H1 (cell line): ENCODE measurements at regions not wholly inside any gene's neighbourhood (a gene's known extent, or its start where the extent isn't known, plus 50 kb on each side); places are given as distances from the start of the nearest gene placed in this dataset.

Source experiments
- CTCF ChIA-PET: fragments of 300-600 bp; sonication (Branson Sonifier 250); formaldehyde crosslinking; loops from one replicate; lab custom pipeline; 2021; ENCODE audit not compliant: partially characterized antibody; lab: Charles Lee
- POLR2A ChIA-PET: fragments of 300-600 bp; sonication (Branson Sonifier 250); formaldehyde crosslinking; loops from one replicate; lab custom pipeline; 2021; ENCODE audit warnings: inconsistent platforms; ENCODE audit not compliant: partially characterized antibody; lab: Charles Lee
- DNase-seq, 2 experiments: peaks; one replicate each; pipeline versions ENCODE4 v3.0.0 to v3.0.0-alpha.2; 2010 to 2022; ENCODE audit warnings: low spot score in 2 of 2, low read depth in 1 of 2, mixed read lengths in 1 of 2
- FAIRE-seq: peaks from 2 replicates; lab custom pipeline; 2011; peaks lifted over from hg19 to GRCh38; lab: Jason Lieb, UNC
- H2AFZ ChIP-seq: 2 replicates; pipeline ENCODE4 v1.8.1; 2012; ENCODE audit warnings: low read length, inconsistent platforms
- H2AK5ac ChIP-seq: 2 replicates; pipeline ENCODE4 v1.6.1; 2013; ENCODE audit warnings: low read depth, low read length
- H2BK120ac ChIP-seq: replicated peaks from 2 replicates; pipeline ENCODE3; 2013; ENCODE audit warnings: low read depth, low read length, inconsistent platforms
- H2BK12ac ChIP-seq: 2 replicates; pipeline ENCODE4 v1.6.1; 2013; ENCODE audit warnings: low read depth, low read length
- H2BK15ac ChIP-seq: 2 replicates; pipeline ENCODE4 v1.6.1; 2013; ENCODE audit warnings: low read length
- H2BK20ac ChIP-seq: 2 replicates; pipeline ENCODE4 v1.6.1; 2013; ENCODE audit warnings: low read length
- H2BK5ac ChIP-seq: 2 replicates; pipeline ENCODE4 v1.6.1; 2013; ENCODE audit warnings: low read depth, low read length
- H3K14ac ChIP-seq: 2 replicates; pipeline ENCODE4 v1.6.1; 2013; ENCODE audit warnings: inconsistent platforms; ENCODE audit not compliant: insufficient read length
- H3K18ac ChIP-seq: 2 replicates; pipeline ENCODE4 v1.6.1; 2013; ENCODE audit warnings: low read length; ENCODE audit errors: extremely low read depth
- H3K23ac ChIP-seq: 2 replicates; pipeline ENCODE4 v1.6.1; 2013; ENCODE audit warnings: inconsistent platforms; ENCODE audit not compliant: insufficient read length
- H3K23me2 ChIP-seq: 2 replicates; pipeline ENCODE4 v1.6.1; 2013; ENCODE audit warnings: low read depth, low read length
- H3K27ac ChIP-seq: 2 replicates; pipeline ENCODE4 v1.6.1; 2011; ENCODE audit warnings: low read depth, low read length, inconsistent platforms
- H3K27me3 ChIP-seq, 4 experiments: replicated peaks in 1 of 4; 1 replicate in 1 of 4; 2 replicates in 3 of 4; pipeline versions ENCODE4 v1.6.1 to v1.8.1; 2011 to 2013; ENCODE audit warnings: low read length in 3 of 4, mild to moderate bottlenecking in 3 of 4, inconsistent platforms in 2 of 4, mixed read lengths in 2 of 4, moderate library complexity in 1 of 4; ENCODE audit not compliant: control insufficient read depth in 3 of 4, insufficient read depth in 3 of 4; ENCODE audit errors: extremely low read depth in 1 of 4
- H3K36me3 ChIP-seq, 4 experiments: 2 replicates each; pipeline versions ENCODE4 v1.6.1 to v1.8.1; 2011 to 2013; ENCODE audit warnings: mild to moderate bottlenecking in 4 of 4, low read length in 3 of 4, moderate library complexity in 2 of 4, control low read depth in 1 of 4, inconsistent platforms in 1 of 4; ENCODE audit not compliant: insufficient read depth in 4 of 4, control insufficient read depth in 2 of 4
- H3K4ac ChIP-seq: replicated peaks from 2 replicates; pipeline ENCODE3; 2013; ENCODE audit warnings: low read length, low read depth, mixed read lengths, inconsistent platforms; ENCODE audit not compliant: insufficient read length
- H3K4me1 ChIP-seq, 4 experiments: replicated peaks in 1 of 4; 1 replicate in 1 of 4; 2 replicates in 3 of 4; pipeline versions ENCODE4 v1.6.1 to v1.8.1; 2011 to 2013; ENCODE audit warnings: low read length in 3 of 4, inconsistent platforms in 2 of 4, mixed read lengths in 1 of 4; ENCODE audit not compliant: insufficient read depth in 4 of 4, control insufficient read depth in 3 of 4
- H3K4me2 ChIP-seq, 2 experiments: 2 replicates each; pipeline versions ENCODE4 v1.6.1 to v1.8.1; 2011 to 2013; ENCODE audit warnings: low read depth in 2 of 2, low read length in 2 of 2, control low read depth in 1 of 2, inconsistent platforms in 1 of 2, mild to moderate bottlenecking in 1 of 2; ENCODE audit not compliant: insufficient read depth in 1 of 2
- H3K4me3 ChIP-seq, 4 experiments: fragments of 200-600, 300-600 bp in 1 of 4; sonication (generic), shearing (Covaris generic), sonication (Bioruptor Twin) in 1 of 4; 2 replicates each; pipeline versions ENCODE4 v1.5.1 to v1.8.1; 2011 to 2016; ENCODE audit warnings: low read length in 4 of 4, low read depth in 3 of 4, control low read depth in 2 of 4, inconsistent platforms in 2 of 4, mild to moderate bottlenecking in 2 of 4, mixed read lengths in 1 of 4, moderate library complexity in 1 of 4; ENCODE audit not compliant: insufficient read depth in 2 of 4; ENCODE audit errors: extremely low read depth in 1 of 4
- H3K56ac ChIP-seq: replicated peaks from 2 replicates; pipeline ENCODE3; 2013; ENCODE audit warnings: low read depth, mild to moderate bottlenecking, mixed read lengths, low read length, inconsistent platforms; ENCODE audit not compliant: insufficient read length
- H3K79me1 ChIP-seq: 2 replicates; pipeline ENCODE4 v1.6.1; 2013; ENCODE audit warnings: low read depth, low read length, control low read depth
- H3K79me2 ChIP-seq, 2 experiments: 2 replicates each; pipeline versions ENCODE4 v1.6.1 to v1.8.1; 2012 to 2013; ENCODE audit warnings: low read length in 2 of 2, mild to moderate bottlenecking in 2 of 2, inconsistent platforms in 1 of 2; ENCODE audit not compliant: insufficient read depth in 2 of 2, control insufficient read depth in 1 of 2
- H3K9ac ChIP-seq, 4 experiments: replicated peaks in 1 of 4; 1 replicate in 1 of 4; 2 replicates in 3 of 4; pipeline versions ENCODE4 v1.6.1 to v1.8.1; 2011 to 2013; ENCODE audit warnings: low read depth in 3 of 4, low read length in 3 of 4, control low read depth in 2 of 4, mild to moderate bottlenecking in 2 of 4, moderate library complexity in 2 of 4, inconsistent platforms in 1 of 4; ENCODE audit errors: extremely low read depth in 1 of 4
- H3K9me3 ChIP-seq, 2 experiments: 2 replicates each; pipeline versions ENCODE4 v1.6.1 to v1.8.1; 2012 to 2013; ENCODE audit warnings: mild to moderate bottlenecking in 2 of 2, moderate library complexity in 2 of 2, control low read depth in 1 of 2, inconsistent platforms in 1 of 2, low read depth in 1 of 2, low read length in 1 of 2, mixed read lengths in 1 of 2; ENCODE audit not compliant: insufficient read depth in 2 of 2
- H4K20me1 ChIP-seq, 2 experiments: replicated peaks in 1 of 2; 2 replicates each; pipeline versions ENCODE3 to v1.8.1; 2011 to 2013; ENCODE audit warnings: inconsistent platforms in 2 of 2, low read length in 2 of 2, mild to moderate bottlenecking in 1 of 2; ENCODE audit not compliant: insufficient read depth in 2 of 2, control insufficient read depth in 1 of 2
- H4K5ac ChIP-seq: 2 replicates; pipeline ENCODE4 v1.6.1; 2013; ENCODE audit warnings: low read length, low read depth, mixed read lengths, inconsistent platforms; ENCODE audit not compliant: insufficient read length
- H4K8ac ChIP-seq: 2 replicates; pipeline ENCODE4 v1.8.0; 2013; ENCODE audit warnings: mild to moderate bottlenecking, moderate library complexity, low read length, inconsistent platforms; ENCODE audit not compliant: insufficient read depth; ENCODE audit errors: extremely low read depth
- H4K91ac ChIP-seq: replicated peaks from 2 replicates; pipeline ENCODE3; 2013; ENCODE audit warnings: low read length, mixed read lengths, inconsistent platforms; ENCODE audit not compliant: insufficient read length
- ATF2 ChIP-seq: IDR thresholded peaks from 2 replicates; pipeline ENCODE4 v1.6.1; 2012; ENCODE audit warnings: low read length, inconsistent platforms
- EZH2 ChIP-seq: fragments of 200-600 bp; sonication (generic); IDR thresholded peaks from 2 replicates; pipeline ENCODE4 v1.7.1; 2012; ENCODE audit warnings: low read depth, mild to moderate bottlenecking, moderate library complexity, low read length, inconsistent platforms; ENCODE audit not compliant: severe bottlenecking
- KDM1A ChIP-seq: fragments of 200-600, 300-600 bp; sonication (generic); IDR thresholded peaks from 2 replicates; pipeline ENCODE4 v1.7.1; 2016; ENCODE audit warnings: mild to moderate bottlenecking, low read length, borderline replicate concordance
- SIN3A ChIP-seq, 2 experiments: IDR thresholded peaks in 1 of 2; conservative IDR thresholded peaks in 1 of 2; 2 replicates each; pipeline ENCODE4 v1.6.1; 2011 to 2012; ENCODE audit warnings: low read length in 2 of 2, improper control_type of control experiment in 1 of 2, low read depth in 1 of 2, mild to moderate bottlenecking in 1 of 2
- SUZ12 ChIP-seq: fragments of 200-600 bp; sonication (generic); IDR thresholded peaks from 2 replicates; pipeline ENCODE4 v1.6.1; 2012; ENCODE audit warnings: mild to moderate bottlenecking, inconsistent platforms, low read length, moderate library complexity, mixed read lengths
- WGBS, 2 experiments: shearing (Covaris generic) in 1 of 2; methylation state at CpG; one replicate each; pipeline versions ENCODE4 v1.1.6 to v1.1.7; 2013 to 2015; ENCODE audit warnings: low lambda C conversion rate in 2 of 2, mixed read lengths in 2 of 2, inconsistent platforms in 1 of 2, low coverage in 1 of 2, missing lambda C conversion rate in 1 of 2; ENCODE audit not compliant: insufficient replicate concordance in 2 of 2, insufficient coverage in 1 of 2, insufficient read length in 1 of 2; ENCODE audit errors: extremely low coverage in 1 of 2, missing lambda C conversion rate in 1 of 2; 5-methylcytosine and 5-hydroxymethylcytosine counted together

- H3K56ac ChIP-seq: no peak overlapping the region
- H3K4me2 ChIP-seq: no peak overlapping the region
- no peak overlapping the region for H2BK12ac ChIP-seq
- no peak overlapping the region for H2BK120ac ChIP-seq
- no peak overlapping the region for H2BK15ac ChIP-seq
- no peaks in the 10 kb centered on the region for H3K79me2 ChIP-seq
- H4K20me1 ChIP-seq: no peaks in the 10 kb centered on the region
- H2AK5ac ChIP-seq: no peak overlapping the region
- ChIA-PET POLR2A (no interaction called here), CTCF (no interaction called here)
- no peak overlapping the region for H2BK20ac ChIP-seq
- H3K4me1 ChIP-seq: no peaks in the 10 kb centered on the region
- H2AFZ ChIP-seq: 0 out of 2 replicates have a peak overlapping the region, but pooled peaks have one; percentile 17
- no peaks in the 10 kb centered on the region for H3K79me1 ChIP-seq
- DNase-seq (no peak), FAIRE-seq (no peak)
- no peak overlapping the region for H3K23ac ChIP-seq
- no peak overlapping the region for H3K4me3 ChIP-seq
- H3K9me3 ChIP-seq: no peaks in the 10 kb centered on the region
- H3K27ac ChIP-seq: no peak overlapping the region
- no peak overlapping the region for H3K18ac ChIP-seq
- no peak overlapping the region for H4K91ac ChIP-seq
- H4K5ac ChIP-seq: no peak overlapping the region
- 92% methylated on average over 4 of the region's 4 CpGs; no CpG with 5 or more reads in 1 of the 2 experiments for whole genome bisulfite sequencing, 2 experiments
- no peak overlapping the region for H4K8ac ChIP-seq
- no peak overlapping the region for H2BK5ac ChIP-seq
- no peaks in the 10 kb centered on the region for H3K27me3 ChIP-seq
- H3K4ac ChIP-seq: no peak overlapping the region
- no peaks in the 10 kb centered on the region for H3K23me2 ChIP-seq
- no peak overlapping the region for H3K14ac ChIP-seq
- H3K36me3 ChIP-seq: no peaks in the 10 kb centered on the region
- no peak overlapping the region for H3K9ac ChIP-seq
- TF ChIP-seq EZH2: no peak
- no peak for TF ChIP-seq SIN3A (conservative IDR thresholded peaks at IDR 0.05 in 1 of 2, IDR thresholded peaks at IDR 0.05 in 1 of 2; ENCODE audit: low read depth in 1 of 2, low read length in 2 of 2)
- no peak for TF ChIP-seq ATF2
- no peak for TF ChIP-seq SUZ12
- no peak for TF ChIP-seq KDM1A
Observed at GRCh38 chr4:129978315-129978714, 882.4 kb downstream of the C4orf33 start.
